Caco-2 (cell line): ENCODE measurements at regions not wholly inside any gene's neighbourhood (a gene's known extent, or its start where the extent isn't known, plus 50 kb on each side); places are given as distances from the start of the nearest gene placed in this dataset.
A peak's percentile ranks its signal among the peaks of the same experiment; 100 is the strongest.

Experiments used
- BruUV-seq: library from RNA; stranded (reverse); fragments of 400-500 nt; replicated peaks from 2 replicates; lab custom pipeline; 2021; lab: Mats Ljungman, UMichigan
- CTCF ChIA-PET: fragments of 300-600 bp; sonication (Branson Sonifier 250); formaldehyde crosslinking; loops from one replicate; lab custom pipeline; 2022; ENCODE audit warnings: antibody characterized with exemption; lab: Charles Lee
- POLR2A ChIA-PET: fragments of 300-600 bp; sonication (Branson Sonifier 250); formaldehyde crosslinking; loops from one replicate; lab custom pipeline; 2022; ENCODE audit warnings: antibody characterized with exemption; lab: Charles Lee
- DNase-seq, 2 experiments: peaks; one replicate each; pipeline versions ENCODE4 v3.0.0 to v3.0.0-alpha.2; 2020 to 2022
- H3K27me3 ChIP-seq: replicated peaks from 2 replicates; pipeline ENCODE4 v1.6.0; 2011; ENCODE audit warnings: low read length; ENCODE audit not compliant: control insufficient read depth, insufficient read depth
- H3K36me3 ChIP-seq: 2 replicates; pipeline ENCODE4 v1.5.1; 2011; ENCODE audit warnings: low read length; ENCODE audit not compliant: control insufficient read depth, insufficient read depth
- H3K4me1 ChIP-seq: fragments of 250-450 bp; sonication (Bioruptor Pico); 2 replicates; pipeline ENCODE4 v1.5.1; 2020; ENCODE audit warnings: mild to moderate bottlenecking
- H3K4me3 ChIP-seq: 2 replicates; pipeline ENCODE4 v1.5.1; 2011; ENCODE audit warnings: low read depth, mild to moderate bottlenecking, control low read depth, low read length
- H3K9me3 ChIP-seq: fragments of 250-450 bp; sonication (Bioruptor Pico); 2 replicates; pipeline ENCODE4 v1.5.1; 2020; ENCODE audit warnings: mild to moderate bottlenecking, moderate library complexity
- H3K27ac Mint-ChIP-seq: one replicate; pipeline ENCODE4 v1.8.0; 2022; ENCODE audit warnings: mixed read lengths; ENCODE audit not compliant: unreplicated experiment
- H3K27me3 Mint-ChIP-seq: one replicate; pipeline ENCODE4 v1.8.0; 2022; ENCODE audit warnings: mixed read lengths; ENCODE audit not compliant: insufficient read depth, unreplicated experiment
- H3K36me3 Mint-ChIP-seq: one replicate; pipeline ENCODE4 v1.8.0; 2022; ENCODE audit warnings: mild to moderate bottlenecking, mixed read lengths; ENCODE audit not compliant: insufficient read depth, unreplicated experiment
- H3K4me1 Mint-ChIP-seq: one replicate; pipeline ENCODE4 v1.8.0; 2022; ENCODE audit warnings: low read depth, mixed read lengths; ENCODE audit not compliant: unreplicated experiment
- H3K4me3 Mint-ChIP-seq: one replicate; pipeline ENCODE4 v1.8.0; 2022; ENCODE audit warnings: mild to moderate bottlenecking, moderate library complexity, mixed read lengths; ENCODE audit not compliant: unreplicated experiment
- H3K9me3 Mint-ChIP-seq: one replicate; pipeline ENCODE4 v1.8.0; 2022; ENCODE audit warnings: mixed read lengths; ENCODE audit not compliant: unreplicated experiment
- CTCF ChIP-seq, 2 experiments: fragments of 200-600 bp in 1 of 2; IDR thresholded peaks; 1 replicate in 1 of 2; 2 replicates in 1 of 2; pipeline versions ENCODE4 v1.5.1 to v1.8.0; 2011 to 2022; ENCODE audit warnings: antibody characterized with exemption in 1 of 2, control low read depth in 1 of 2, inconsistent platforms in 1 of 2, low read depth in 1 of 2, low read length in 1 of 2, mild to moderate bottlenecking in 1 of 2, moderate library complexity in 1 of 2; ENCODE audit not compliant: insufficient read depth in 1 of 2, severe bottlenecking in 1 of 2, unreplicated experiment in 1 of 2
- intact Hi-C: fragments of 100-400 bp; cut with micrococcal nuclease; formaldehyde crosslinking; loops from one replicate; pipeline ENCODE4 v1.10.0; 2022; ENCODE audit not compliant: unreplicated experiment

GRCh38 chr18:21191596-21192307 is 50.3 kb upstream of the GREB1L start:
- Histone ChIP-seq H3K27me3 (no peaks in the 10 kb centered on the region), H3K9me3 (no peaks in the 10 kb centered on the region), H3K4me1 (no peaks in the 10 kb centered on the region), H3K36me3 (no peaks in the 10 kb centered on the region), H3K4me3 (no peak overlapping the region)
- peak; percentile 83 to 85 for TF ChIP-seq CTCF (IDR thresholded peaks at IDR 0.05; ENCODE audit: insufficient read depth in 1 of 2, low read depth in 1 of 2, low read length in 1 of 2, severe bottlenecking in 1 of 2, unreplicated experiment in 1 of 2)
- no TSS peak for BruUV-seq
- Mint-ChIP-seq H3K27ac (no peak overlapping the region), H3K27me3 (no peaks in the 10 kb centered on the region), H3K36me3 (no peaks in the 10 kb centered on the region), H3K9me3 (no peaks in the 10 kb centered on the region), H3K4me3 (no peak overlapping the region), H3K4me1 (peaks cover 13% of the 10 kb centered on the region)
- peak; percentile 75 to 77 for DNase-seq
- intact Hi-C loops: loop anchor here (1.0 to 10.0 kb wide), 2 partner anchors 53 to 219 kb away; partner anchors contain the start of gene GREB1L
- ChIA-PET POLR2A (interaction anchor here (0.6 kb wide), 1 partner anchor 52 kb away, joined by 4 read pairs; no protein-coding TSS in a partner anchor), CTCF (interaction anchor here (0.6 to 1.7 kb wide), 13 partner anchors 9 to 629 kb away, joined by 3 to 11 read pairs (median 3); partner anchors contain the start of genes ESCO1 and ROCK1)
